ENCODE measurements at regions not wholly inside any gene's neighbourhood (a gene's known extent, or its start where the extent isn't known, plus 50 kb on each side); places are given as distances from the start of the nearest gene placed in this dataset.

- no peaks in the 10 kb centered on the region for H3K36me3 Mint-ChIP-seq
- H3K27ac ChIP-seq (ENCODE audit: low read depth in 1 of 2, low read length in 2 of 2), result no peak overlapping the region
- no peak overlapping the region for H3K4me2 ChIP-seq (replicated peaks; ENCODE audit: extremely low read depth, low read length, poor library complexity, severe bottlenecking)
- no peaks in the 10 kb centered on the region for H3K36me3 ChIP-seq (replicated peaks in 1 of 2; ENCODE audit: control insufficient read depth in 1 of 2, insufficient read depth in 2 of 2, low read length in 2 of 2)
- H3K9ac ChIP-seq (ENCODE audit: insufficient read depth, low read length, poor library complexity, severe bottlenecking), result no peak overlapping the region
- peaks cover 0 to 2% (median 1%) of the 10 kb centered on the region in 3 donors for H3K27me3 Mint-ChIP-seq (ENCODE audit: low read depth in 3 of 3)
- no peak for TF ChIP-seq CTCF (IDR thresholded peaks at IDR 0.05)
- H3K27ac Mint-ChIP-seq, result no peak overlapping the region
- H3K4me1 Mint-ChIP-seq, result peaks cover 7% of the 10 kb centered on the region
- no peaks in the 10 kb centered on the region for H3K79me2 ChIP-seq (ENCODE audit: insufficient read depth, low read length)
- H3K9me3 ChIP-seq (replicated peaks in 1 of 2; ENCODE audit: control insufficient read depth in 1 of 2, insufficient read depth in 1 of 2, low read length in 2 of 2), result no peaks in the 10 kb centered on the region
- H3K4me3 ChIP-seq (replicated peaks in 1 of 3; ENCODE audit: low read depth in 2 of 3, low read length in 3 of 3), result no peak overlapping the region
- no peak for DNase-seq
- no peaks in the 10 kb centered on the region for H4K20me1 ChIP-seq (ENCODE audit: insufficient read depth, low read length)
- H3K4me1 ChIP-seq (ENCODE audit: control insufficient read depth in 1 of 2, insufficient read depth in 2 of 2, low read length in 2 of 2), result no peaks in the 10 kb centered on the region
- WGBS (ENCODE audit: insufficient coverage), result 98% methylated on average over 5 of the region's 5 CpGs
- no peak overlapping the region for H3K4me3 Mint-ChIP-seq
- peaks cover 0 to 2% (median 0%) of the 10 kb centered on the region in 7 donors for H3K9me3 Mint-ChIP-seq
- H2AFZ ChIP-seq (ENCODE audit: insufficient read depth, low read depth, low read length, poor library complexity, severe bottlenecking), result no peak overlapping the region
- intact Hi-C loops (cut with micrococcal nuclease), result no loop called here
- H3K27me3 ChIP-seq (ENCODE audit: control insufficient read depth in 2 of 2, insufficient read depth in 2 of 2, low read length in 2 of 2), result no peaks in the 10 kb centered on the region
These were observed 99.3 kb upstream of the UMPS start for GRCh38 chr3:124630960-124631359.

- Histone ChIP-seq H3K27ac (ENCODE audit: low read depth in 1 of 2, low read length in 2 of 2) (no peak overlapping the region), H3K4me1 (ENCODE audit: control insufficient read depth in 1 of 2, insufficient read depth in 2 of 2, low read length in 2 of 2) (no peaks in the 10 kb centered on the region), H3K36me3 (replicated peaks in 1 of 2; ENCODE audit: control insufficient read depth in 1 of 2, insufficient read depth in 2 of 2, low read length in 2 of 2) (no peaks in the 10 kb centered on the region), H3K79me2 (ENCODE audit: insufficient read depth, low read length) (no peaks in the 10 kb centered on the region), H3K4me3 (replicated peaks in 1 of 3; ENCODE audit: low read depth in 2 of 3, low read length in 3 of 3) (no peak overlapping the region), H3K4me2 (replicated peaks; ENCODE audit: extremely low read depth, low read length, poor library complexity, severe bottlenecking) (no peak overlapping the region), H3K9me3 (replicated peaks in 1 of 2; ENCODE audit: control insufficient read depth in 1 of 2, insufficient read depth in 1 of 2, low read length in 2 of 2) (no peaks in the 10 kb centered on the region), H3K9ac (ENCODE audit: insufficient read depth, low read length, poor library complexity, severe bottlenecking) (no peak overlapping the region), H4K20me1 (ENCODE audit: insufficient read depth, low read length) (no peaks in the 10 kb centered on the region), H2AFZ (ENCODE audit: insufficient read depth, low read depth, low read length, poor library complexity, severe bottlenecking) (no peak overlapping the region), H3K27me3 (ENCODE audit: control insufficient read depth in 2 of 2, insufficient read depth in 2 of 2, low read length in 2 of 2) (no peaks in the 10 kb centered on the region)
- Mint-ChIP-seq H3K4me1 (peaks cover 10% of the 10 kb centered on the region), H3K36me3 (no peaks in the 10 kb centered on the region), H3K4me3 (no peak overlapping the region), H3K9me3 (peaks cover 0 to 2% (median 0%) of the 10 kb centered on the region in 7 donors), H3K27ac (no peak overlapping the region), H3K27me3 (ENCODE audit: low read depth in 3 of 3) (peaks cover 0 to 2% (median 1%) of the 10 kb centered on the region in 3 donors)
- DNase-seq, result no peak
- intact Hi-C loops (cut with micrococcal nuclease), result no loop called here
- TF ChIP-seq CTCF (IDR thresholded peaks at IDR 0.05), result no peak
- WGBS (ENCODE audit: insufficient coverage), result 97% methylated on average over 4 of the region's 5 CpGs
These were observed 98.5 kb upstream of the UMPS start for GRCh38 chr3:124631727-124632126.

All from CD14-positive monocyte (primary cell).